HUES48 (cell line): ENCODE measurements at regions not wholly inside any gene's neighbourhood (a gene's known extent, or its start where the extent isn't known, plus 50 kb on each side); places are given as distances from the start of the nearest gene placed in this dataset.

Source experiments
- H3K27ac ChIP-seq: one replicate; pipeline ENCODE4 v1.7.0; 2013; ENCODE audit warnings: low read depth, low read length, inconsistent platforms
- H3K27me3 ChIP-seq: 2 replicates; pipeline ENCODE4 v1.6.1; 2013; ENCODE audit warnings: mild to moderate bottlenecking, low read length; ENCODE audit not compliant: control insufficient read depth, insufficient read depth
- H3K36me3 ChIP-seq: 2 replicates; pipeline ENCODE4 v1.6.1; 2013; ENCODE audit warnings: low read length; ENCODE audit not compliant: control insufficient read depth, insufficient read depth
- H3K4me1 ChIP-seq: 2 replicates; pipeline ENCODE4 v1.6.1; 2013; ENCODE audit warnings: mild to moderate bottlenecking, low read length; ENCODE audit not compliant: control insufficient read depth, insufficient read depth
- H3K4me3 ChIP-seq: 2 replicates; pipeline ENCODE4 v1.5.1; 2013; ENCODE audit warnings: mild to moderate bottlenecking, low read depth, low read length
- H3K9ac ChIP-seq: 2 replicates; pipeline ENCODE4 v1.6.1; 2013; ENCODE audit warnings: mild to moderate bottlenecking, low read depth, low read length, moderate library complexity
- H3K9me3 ChIP-seq: 2 replicates; pipeline ENCODE4 v1.6.1; 2013; ENCODE audit warnings: low read length; ENCODE audit not compliant: control insufficient read depth, insufficient read depth

DNA sequence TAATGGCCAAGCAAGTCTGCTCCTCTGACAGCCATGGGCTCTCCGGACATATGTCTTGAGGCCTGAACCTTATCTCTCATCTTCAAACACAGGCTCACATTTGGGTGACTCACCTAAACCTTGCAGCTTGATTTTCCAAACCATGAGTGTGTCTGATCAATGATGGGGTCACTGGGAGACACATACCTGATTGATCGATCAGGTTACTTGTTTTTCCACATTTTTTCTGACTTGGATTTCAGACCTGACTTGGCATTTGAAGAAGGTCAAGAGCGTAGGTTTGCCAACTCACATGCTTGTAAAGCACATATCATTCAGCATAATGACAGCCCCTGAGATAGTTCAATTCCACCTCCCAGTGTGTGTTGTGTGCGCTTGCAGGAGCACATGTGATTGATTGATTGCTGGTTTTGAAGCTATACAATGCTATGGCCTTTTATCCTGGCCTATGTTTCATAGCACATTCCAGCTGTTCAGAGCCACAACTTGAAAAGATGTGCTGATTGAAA, 116.7 kb upstream of the KIRREL3 start:
- Histone ChIP-seq H3K27ac (no peak overlapping the region), H3K36me3 (no peaks in the 10 kb centered on the region), H3K4me3 (no peak overlapping the region), H3K27me3 (no peaks in the 10 kb centered on the region), H3K9ac (no peak overlapping the region), H3K4me1 (peaks cover 4% of the 10 kb centered on the region; the same call in 1 of the 2 replicates), H3K9me3 (no peaks in the 10 kb centered on the region)

GRCh38 chr11:127115844-127116243, 115.3 kb upstream of the KIRREL3 start:
- H3K4me3 ChIP-seq = no peak overlapping the region
- H3K9me3 ChIP-seq = no peaks in the 10 kb centered on the region
- H3K27me3 ChIP-seq = no peaks in the 10 kb centered on the region
- H3K27ac ChIP-seq = no peak overlapping the region
- H3K4me1 ChIP-seq = peaks cover 8% of the 10 kb centered on the region
- no peaks in the 10 kb centered on the region for H3K36me3 ChIP-seq
- H3K9ac ChIP-seq = no peak overlapping the region

GRCh38 chr11:127114035-127114434, 113.5 kb upstream of the KIRREL3 start:
- Histone ChIP-seq H3K9me3 (no peaks in the 10 kb centered on the region), H3K9ac (no peak overlapping the region), H3K36me3 (no peaks in the 10 kb centered on the region), H3K4me3 (no peak overlapping the region), H3K27me3 (no peaks in the 10 kb centered on the region), H3K27ac (no peak overlapping the region), H3K4me1 (peaks cover 26% of the 10 kb centered on the region)

DNA sequence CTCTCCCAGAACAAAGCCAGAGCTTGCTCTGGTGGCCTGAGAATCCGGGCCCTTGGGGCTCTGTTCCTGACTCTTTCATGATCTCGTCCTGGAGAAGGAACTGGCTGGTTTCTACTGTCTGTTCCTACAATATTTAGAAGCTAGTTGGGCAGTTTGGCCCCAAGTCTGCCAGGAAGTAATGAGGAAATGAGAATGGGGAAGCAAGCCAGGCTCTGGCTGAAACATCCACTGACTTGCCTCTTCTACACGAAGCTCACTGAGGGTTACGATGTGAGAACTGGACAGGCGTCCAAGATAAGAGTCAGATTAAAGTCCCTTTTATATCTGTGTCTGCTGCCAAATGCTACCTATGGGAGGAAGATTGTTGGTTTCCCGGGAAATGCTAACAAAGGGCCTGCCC, 110.0 kb upstream of the KIRREL3 start:
- H3K27ac ChIP-seq = peak overlapping the region; percentile 51
- 0 out of 2 replicates have a peak overlapping the region, but pooled peaks have one; percentile 38 for H3K4me3 ChIP-seq
- H3K4me1 ChIP-seq = peaks cover 33% of the 10 kb centered on the region
- H3K9me3 ChIP-seq = no peaks in the 10 kb centered on the region
- H3K9ac ChIP-seq = no peak overlapping the region
- H3K36me3 ChIP-seq = no peaks in the 10 kb centered on the region
- no peaks in the 10 kb centered on the region for H3K27me3 ChIP-seq

GRCh38 chr11:127109796-127110480, 109.4 kb upstream of the KIRREL3 start:
- Histone ChIP-seq H3K4me1 (peaks cover 38% of the 10 kb centered on the region), H3K36me3 (no peaks in the 10 kb centered on the region), H3K9me3 (no peaks in the 10 kb centered on the region), H3K27me3 (no peaks in the 10 kb centered on the region), H3K4me3 (peak overlapping the region; percentile 38; the same call in 1 of the 2 replicates), H3K27ac (peak overlapping the region; percentile 51), H3K9ac (no peak overlapping the region)

- Histone ChIP-seq H3K27me3 (no peaks in the 10 kb centered on the region), H3K4me3 (no peak overlapping the region), H3K36me3 (no peaks in the 10 kb centered on the region), H3K9ac (no peak overlapping the region), H3K9me3 (no peaks in the 10 kb centered on the region), H3K4me1 (peaks cover 38% of the 10 kb centered on the region), H3K27ac (no peak overlapping the region)
Measured at GRCh38 chr11:127108838-127109237, 108.3 kb upstream of the KIRREL3 start.

DNA sequence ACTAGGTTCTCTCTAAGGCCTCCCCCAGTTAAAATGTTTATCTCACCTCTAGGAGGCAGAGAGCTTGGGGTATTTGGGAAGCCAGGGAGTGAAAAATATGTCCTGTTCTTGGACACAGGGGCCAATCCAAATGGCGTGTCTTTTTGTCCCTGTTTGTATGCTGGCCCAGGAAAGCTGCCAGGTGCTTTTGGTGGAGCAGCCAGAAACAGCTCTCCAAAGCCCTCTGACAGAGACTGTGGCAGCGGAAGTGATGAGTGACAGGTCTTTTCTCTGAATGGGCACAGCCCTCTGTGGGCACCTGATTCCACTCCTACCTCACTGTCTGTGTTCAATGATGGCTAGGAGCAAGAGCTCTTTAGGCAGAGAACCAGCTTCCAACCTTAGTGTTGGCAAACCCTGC, 106.4 kb upstream of the KIRREL3 start:
- no peaks in the 10 kb centered on the region for H3K36me3 ChIP-seq
- H3K4me1 ChIP-seq = peaks cover 38% of the 10 kb centered on the region
- H3K27ac ChIP-seq = no peak overlapping the region
- no peaks in the 10 kb centered on the region for H3K9me3 ChIP-seq
- no peak overlapping the region for H3K4me3 ChIP-seq
- no peak overlapping the region for H3K9ac ChIP-seq
- H3K27me3 ChIP-seq = no peaks in the 10 kb centered on the region

- Histone ChIP-seq H3K9me3 (no peaks in the 10 kb centered on the region), H3K27ac (peak overlapping the region; percentile 54), H3K36me3 (no peaks in the 10 kb centered on the region), H3K9ac (no peak overlapping the region), H3K4me1 (peaks cover 34% of the 10 kb centered on the region), H3K27me3 (no peaks in the 10 kb centered on the region), H3K4me3 (no peak overlapping the region)
Measured at GRCh38 chr11:127105593-127106541, 105.3 kb upstream of the KIRREL3 start.

DNA sequence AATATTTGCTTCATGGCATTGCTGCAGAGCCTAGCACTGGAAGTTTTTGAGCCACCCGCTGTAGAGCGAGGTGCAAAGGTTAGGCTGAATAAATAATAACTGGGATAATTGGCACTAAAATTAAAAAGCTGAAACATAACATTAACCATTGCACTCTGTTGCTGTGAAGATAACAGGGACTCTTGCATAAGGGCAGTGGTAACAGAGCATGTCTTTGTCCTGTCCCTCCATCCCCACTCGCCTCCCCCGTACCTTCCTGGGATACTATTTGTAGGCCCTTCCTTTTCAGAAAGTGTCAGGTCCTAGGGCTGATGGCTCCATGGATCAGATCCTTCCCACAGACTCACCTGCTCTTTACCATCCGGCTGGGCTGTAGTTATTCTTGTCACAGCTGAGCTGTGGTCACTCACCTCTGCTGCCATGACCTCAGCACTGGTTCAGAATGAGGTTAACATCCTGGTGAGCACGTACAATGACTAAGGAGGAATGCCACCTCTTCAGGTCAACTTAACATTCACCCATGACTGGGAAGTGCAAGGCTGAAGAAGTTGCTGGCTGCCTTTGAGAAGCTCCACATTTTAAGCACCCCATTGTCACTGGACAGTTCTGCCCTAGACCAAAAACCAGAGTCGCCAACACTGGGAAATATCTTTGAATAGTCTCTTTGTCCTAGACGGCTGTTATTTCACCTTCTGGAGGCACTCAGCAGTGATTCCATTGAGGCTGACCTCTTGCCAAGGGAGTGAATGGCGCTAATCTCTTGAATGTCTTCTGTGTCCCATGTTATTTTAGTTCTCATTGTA, 103.2 kb upstream of the KIRREL3 start:
- no peaks in the 10 kb centered on the region for H3K9me3 ChIP-seq
- no peak overlapping the region for H3K27ac ChIP-seq
- H3K36me3 ChIP-seq = no peaks in the 10 kb centered on the region
- H3K4me3 ChIP-seq = no peak overlapping the region
- no peak overlapping the region for H3K9ac ChIP-seq
- peaks cover 16% of the 10 kb centered on the region for H3K4me1 ChIP-seq
- H3K27me3 ChIP-seq = no peaks in the 10 kb centered on the region

GRCh38 chr11:127098684-127099083, 98.1 kb upstream of the KIRREL3 start:
- no peak overlapping the region for H3K27ac ChIP-seq
- H3K4me3 ChIP-seq = no peak overlapping the region
- no peaks in the 10 kb centered on the region for H3K36me3 ChIP-seq
- no peaks in the 10 kb centered on the region for H3K4me1 ChIP-seq
- H3K9ac ChIP-seq = no peak overlapping the region
- H3K9me3 ChIP-seq = no peaks in the 10 kb centered on the region
- no peaks in the 10 kb centered on the region for H3K27me3 ChIP-seq
